ENCODE measurements at regions not wholly inside any gene's neighbourhood (a gene's known extent, or its start where the extent isn't known, plus 50 kb on each side); places are given as distances from the start of the nearest gene placed in this dataset.

DNA sequence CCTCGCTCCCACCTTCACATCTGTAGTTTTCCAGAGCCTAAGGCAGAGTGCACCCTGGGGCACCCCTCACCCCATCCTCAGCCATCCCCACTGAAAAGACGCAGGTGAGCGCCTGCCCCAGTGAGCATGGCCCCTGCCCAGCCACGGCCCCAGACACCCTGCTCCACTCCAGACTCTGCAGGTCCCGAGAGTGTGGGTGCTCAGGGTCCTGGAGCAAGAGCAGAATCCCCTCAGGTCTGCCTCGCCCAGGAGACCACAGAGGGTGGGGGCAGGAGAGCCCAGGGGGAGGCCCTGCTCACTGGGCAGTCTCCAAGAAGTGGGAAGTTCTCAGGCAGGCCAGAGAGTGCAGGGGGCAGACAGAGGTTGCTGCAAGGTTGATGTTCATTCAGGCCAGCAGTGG, 158.6 kb upstream of the PPP1R26 start:
- Histone ChIP-seq H2AK9ac (replicated peaks; ENCODE audit: low read depth, low read length, poor library complexity) (no peak overlapping the region), H2BK120ac (ENCODE audit: low read depth, low read length) (no peak overlapping the region), H3K27ac (ENCODE audit: insufficient read depth, low read length) (no peak overlapping the region), H2BK15ac (ENCODE audit: low read depth, low read length) (no peak overlapping the region), H3K9ac (ENCODE audit: low read depth, low read length) (no peak overlapping the region), H3K14ac (replicated peaks; ENCODE audit: low read depth, low read length) (no peak overlapping the region), H3K4ac (ENCODE audit: low read depth, low read length) (no peak overlapping the region), H3K18ac (ENCODE audit: low read depth, low read length) (no peak overlapping the region), H3K56ac (ENCODE audit: extremely low read depth, insufficient read depth, low read length) (no peak overlapping the region), H3K9me1 (ENCODE audit: insufficient read depth, low read length) (no peaks in the 10 kb centered on the region), H3K4me1 (ENCODE audit: control insufficient read depth, insufficient read depth, low read length) (no peaks in the 10 kb centered on the region), H3K23ac (ENCODE audit: low read depth, low read length) (no peak overlapping the region), H4K91ac (ENCODE audit: insufficient read depth, low read depth, low read length) (no peak overlapping the region), H2AFZ (replicated peaks; ENCODE audit: low read length, poor library complexity) (no peak overlapping the region), H3K36me3 (ENCODE audit: control insufficient read depth, insufficient read depth, low read length) (no peaks in the 10 kb centered on the region), H3K9me3 (ENCODE audit: control insufficient read depth, insufficient read depth, low read length) (peaks cover 3% of the 10 kb centered on the region; the same call in 1 of the 2 replicates), H2AK5ac (ENCODE audit: low read depth, low read length) (no peak overlapping the region), H3K27me3 (ENCODE audit: control insufficient read depth, insufficient read depth, low read length) (no peaks in the 10 kb centered on the region), H2BK20ac (ENCODE audit: low read depth, low read length) (no peak overlapping the region), H3K4me3 (ENCODE audit: insufficient read depth, low read depth, low read length) (no peak overlapping the region), H2BK5ac (ENCODE audit: low read depth, low read length, poor library complexity, severe bottlenecking) (no peak overlapping the region), H4K5ac (ENCODE audit: low read depth, low read length) (no peak overlapping the region), H3K4me2 (ENCODE audit: low read depth, low read length) (no peak overlapping the region), H4K8ac (ENCODE audit: low read depth in 2 of 2, low read length in 2 of 2) (no peak overlapping the region), H3K79me1 (ENCODE audit: low read depth in 1 of 2, low read length in 2 of 2) (no peaks in the 10 kb centered on the region), H4K20me1 (ENCODE audit: insufficient read depth, low read length) (no peaks in the 10 kb centered on the region)
- DNase-seq (no peak), ATAC-seq (ENCODE audit: low read depth) (no peak)
- ChIA-PET CTCF (no interaction called here), POLR2A (ENCODE audit: unreplicated experiment) (no interaction called here)
- dilution Hi-C loops (cut with HindIII; ENCODE audit: low sequenced_read_pairs, unreplicated experiment) (no loop called here), intact Hi-C loops (cut with micrococcal nuclease) (no loop called here), in situ Hi-C loops (cut with MboI; ENCODE audit: low sequenced_read_pairs) (no loop called here)
- no TSS peak for BruUV-seq (replicated peaks)
- TF ChIP-seq RFX5 (IDR thresholded peaks at IDR 0.05; ENCODE audit: low read depth, low read length): no peak
- no peak for TF ChIP-seq FOS (IDR thresholded peaks at IDR 0.05; ENCODE audit: low read depth, low read length)
- no peak for TF ChIP-seq RAD21 (IDR thresholded peaks at IDR 0.05; ENCODE audit: low read length)
- no peak for TF ChIP-seq MAZ (IDR thresholded peaks at IDR 0.05; ENCODE audit: borderline replicate concordance, low read depth, low read length)
- no peak for TF ChIP-seq MAFK (IDR thresholded peaks at IDR 0.05; ENCODE audit: low read depth, low read length)
- no peak for TF ChIP-seq CHD1 (IDR thresholded peaks at IDR 0.05; ENCODE audit: low read depth, low read length)
- no peak for TF ChIP-seq CEBPB (IDR thresholded peaks at IDR 0.05; ENCODE audit: low read depth, low read length)
- TF ChIP-seq RCOR1 (IDR thresholded peaks at IDR 0.05; ENCODE audit: insufficient replicate concordance, low read length): no peak
- TF ChIP-seq, protein P1, sequence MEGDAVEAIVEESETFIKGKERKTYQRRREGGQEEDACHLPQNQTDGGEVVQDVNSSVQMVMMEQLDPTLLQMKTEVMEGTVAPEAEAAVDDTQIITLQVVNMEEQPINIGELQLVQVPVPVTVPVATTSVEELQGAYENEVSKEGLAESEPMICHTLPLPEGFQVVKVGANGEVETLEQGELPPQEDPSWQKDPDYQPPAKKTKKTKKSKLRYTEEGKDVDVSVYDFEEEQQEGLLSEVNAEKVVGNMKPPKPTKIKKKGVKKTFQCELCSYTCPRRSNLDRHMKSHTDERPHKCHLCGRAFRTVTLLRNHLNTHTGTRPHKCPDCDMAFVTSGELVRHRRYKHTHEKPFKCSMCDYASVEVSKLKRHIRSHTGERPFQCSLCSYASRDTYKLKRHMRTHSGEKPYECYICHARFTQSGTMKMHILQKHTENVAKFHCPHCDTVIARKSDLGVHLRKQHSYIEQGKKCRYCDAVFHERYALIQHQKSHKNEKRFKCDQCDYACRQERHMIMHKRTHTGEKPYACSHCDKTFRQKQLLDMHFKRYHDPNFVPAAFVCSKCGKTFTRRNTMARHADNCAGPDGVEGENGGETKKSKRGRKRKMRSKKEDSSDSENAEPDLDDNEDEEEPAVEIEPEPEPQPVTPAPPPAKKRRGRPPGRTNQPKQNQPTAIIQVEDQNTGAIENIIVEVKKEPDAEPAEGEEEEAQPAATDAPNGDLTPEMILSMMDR (conservative IDR thresholded peaks at IDR 0.05; ENCODE audit: low read depth, low read length): no peak
- TF ChIP-seq NFE2L2 (IDR thresholded peaks at IDR 0.05; ENCODE audit: low read depth, low read length): no peak
- TF ChIP-seq MXI1 (IDR thresholded peaks at IDR 0.05; ENCODE audit: borderline replicate concordance, low read depth, low read length): no peak
- TF ChIP-seq, protein P2, sequence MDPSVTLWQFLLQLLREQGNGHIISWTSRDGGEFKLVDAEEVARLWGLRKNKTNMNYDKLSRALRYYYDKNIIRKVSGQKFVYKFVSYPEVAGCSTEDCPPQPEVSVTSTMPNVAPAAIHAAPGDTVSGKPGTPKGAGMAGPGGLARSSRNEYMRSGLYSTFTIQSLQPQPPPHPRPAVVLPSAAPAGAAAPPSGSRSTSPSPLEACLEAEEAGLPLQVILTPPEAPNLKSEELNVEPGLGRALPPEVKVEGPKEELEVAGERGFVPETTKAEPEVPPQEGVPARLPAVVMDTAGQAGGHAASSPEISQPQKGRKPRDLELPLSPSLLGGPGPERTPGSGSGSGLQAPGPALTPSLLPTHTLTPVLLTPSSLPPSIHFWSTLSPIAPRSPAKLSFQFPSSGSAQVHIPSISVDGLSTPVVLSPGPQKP (IDR thresholded peaks at IDR 0.05; ENCODE audit: borderline replicate concordance, low read depth, low read length): no peak
- TF ChIP-seq POLR2A (IDR thresholded peaks at IDR 0.05; ENCODE audit: low read depth, low read length): no peak
- TF ChIP-seq BHLHE40 (IDR thresholded peaks at IDR 0.05; ENCODE audit: low read depth, low read length): no peak
- TF ChIP-seq SMC3 (IDR thresholded peaks at IDR 0.05; ENCODE audit: low read depth, low read length): no peak
- TF ChIP-seq, protein P3, sequence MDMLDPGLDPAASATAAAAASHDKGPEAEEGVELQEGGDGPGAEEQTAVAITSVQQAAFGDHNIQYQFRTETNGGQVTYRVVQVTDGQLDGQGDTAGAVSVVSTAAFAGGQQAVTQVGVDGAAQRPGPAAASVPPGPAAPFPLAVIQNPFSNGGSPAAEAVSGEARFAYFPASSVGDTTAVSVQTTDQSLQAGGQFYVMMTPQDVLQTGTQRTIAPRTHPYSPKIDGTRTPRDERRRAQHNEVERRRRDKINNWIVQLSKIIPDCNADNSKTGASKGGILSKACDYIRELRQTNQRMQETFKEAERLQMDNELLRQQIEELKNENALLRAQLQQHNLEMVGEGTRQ (IDR thresholded peaks at IDR 0.05; ENCODE audit: low read depth, low read length): no peak
- 20% methylated on average over 2 of the region's 6 CpGs; no CpG with 5 or more reads in 1 of the 2 experiments for WGBS, 2 experiments (ENCODE audit: extremely low coverage in 2 of 2, insufficient read length in 1 of 2)

All from IMR-90 (cell line).